ENCODE measurements at regions not wholly inside any gene's neighbourhood (a gene's known extent, or its start where the extent isn't known, plus 50 kb on each side); places are given as distances from the start of the nearest gene placed in this dataset.

DNA sequence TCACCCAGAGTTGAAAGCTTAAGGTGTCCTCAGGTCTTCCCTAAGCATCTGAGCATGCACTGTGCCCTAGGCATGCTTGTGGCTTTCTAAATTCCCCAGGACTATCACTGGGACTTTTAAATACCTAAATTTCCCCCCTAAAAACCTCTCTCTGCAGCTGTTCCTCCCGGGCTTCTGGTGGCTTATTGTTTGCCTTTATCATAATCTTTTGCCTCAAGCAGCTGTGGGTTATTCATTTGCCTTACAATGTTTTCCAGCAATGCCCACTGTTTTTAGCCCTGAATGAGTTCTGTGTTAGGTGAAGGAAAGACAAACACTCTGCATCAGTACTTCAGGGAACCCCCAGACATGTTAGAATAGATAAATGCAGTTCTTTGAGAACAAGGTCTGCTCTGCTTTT lies 455.0 kb downstream of the ZIC3 start:
- TF ChIP-seq, protein P1, sequence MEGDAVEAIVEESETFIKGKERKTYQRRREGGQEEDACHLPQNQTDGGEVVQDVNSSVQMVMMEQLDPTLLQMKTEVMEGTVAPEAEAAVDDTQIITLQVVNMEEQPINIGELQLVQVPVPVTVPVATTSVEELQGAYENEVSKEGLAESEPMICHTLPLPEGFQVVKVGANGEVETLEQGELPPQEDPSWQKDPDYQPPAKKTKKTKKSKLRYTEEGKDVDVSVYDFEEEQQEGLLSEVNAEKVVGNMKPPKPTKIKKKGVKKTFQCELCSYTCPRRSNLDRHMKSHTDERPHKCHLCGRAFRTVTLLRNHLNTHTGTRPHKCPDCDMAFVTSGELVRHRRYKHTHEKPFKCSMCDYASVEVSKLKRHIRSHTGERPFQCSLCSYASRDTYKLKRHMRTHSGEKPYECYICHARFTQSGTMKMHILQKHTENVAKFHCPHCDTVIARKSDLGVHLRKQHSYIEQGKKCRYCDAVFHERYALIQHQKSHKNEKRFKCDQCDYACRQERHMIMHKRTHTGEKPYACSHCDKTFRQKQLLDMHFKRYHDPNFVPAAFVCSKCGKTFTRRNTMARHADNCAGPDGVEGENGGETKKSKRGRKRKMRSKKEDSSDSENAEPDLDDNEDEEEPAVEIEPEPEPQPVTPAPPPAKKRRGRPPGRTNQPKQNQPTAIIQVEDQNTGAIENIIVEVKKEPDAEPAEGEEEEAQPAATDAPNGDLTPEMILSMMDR (IDR thresholded peaks at IDR 0.05; ENCODE audit: low read length) = no peak
- TF ChIP-seq EZH2 (IDR thresholded peaks at IDR 0.05; ENCODE audit: borderline replicate concordance, low read length) = no peak
